Glutamatergic neuron (in vitro differentiated cells): ENCODE measurements at regions not wholly inside any gene's neighbourhood (a gene's known extent, or its start where the extent isn't known, plus 50 kb on each side); places are given as distances from the start of the nearest gene placed in this dataset.

Experiments
- DNase-seq: peaks from one replicate; pipeline ENCODE4 v3.0.0; 2022
- H3K27ac Mint-ChIP-seq: one replicate; pipeline ENCODE4 v1.8.0; 2020; ENCODE audit warnings: mild to moderate bottlenecking, mixed read lengths, inconsistent platforms; ENCODE audit not compliant: unreplicated experiment
- H3K27me3 Mint-ChIP-seq: one replicate; pipeline ENCODE4 v1.8.0; 2020; ENCODE audit warnings: mild to moderate bottlenecking, moderate library complexity, mixed read lengths, inconsistent platforms; ENCODE audit not compliant: unreplicated experiment
- H3K36me3 Mint-ChIP-seq: one replicate; pipeline ENCODE4 v1.8.0; 2020; ENCODE audit warnings: mild to moderate bottlenecking, mixed read lengths, inconsistent platforms; ENCODE audit not compliant: unreplicated experiment
- H3K4me1 Mint-ChIP-seq: one replicate; pipeline ENCODE4 v1.8.0; 2020; ENCODE audit warnings: mild to moderate bottlenecking, low read depth, mixed read lengths, inconsistent platforms; ENCODE audit not compliant: unreplicated experiment
- H3K4me3 Mint-ChIP-seq: one replicate; pipeline ENCODE4 v1.8.0; 2020; ENCODE audit warnings: mild to moderate bottlenecking, mixed read lengths, inconsistent platforms; ENCODE audit not compliant: unreplicated experiment
- H3K9me3 Mint-ChIP-seq: one replicate; pipeline ENCODE4 v1.8.0; 2020; ENCODE audit warnings: mild to moderate bottlenecking, moderate library complexity, mixed read lengths, inconsistent platforms; ENCODE audit not compliant: unreplicated experiment
- CTCF ChIP-seq: fragments of 200-600 bp; sonication (generic); IDR thresholded peaks from one replicate; pipeline ENCODE4 v1.5.0; 2021; ENCODE audit not compliant: partially characterized antibody, unreplicated experiment

- no peak overlapping the region for H3K4me3 Mint-ChIP-seq
- peaks cover 7% of the 10 kb centered on the region for H3K4me1 Mint-ChIP-seq
- peaks cover 4% of the 10 kb centered on the region for H3K9me3 Mint-ChIP-seq
- no peak for TF ChIP-seq CTCF
- no peaks in the 10 kb centered on the region for H3K27me3 Mint-ChIP-seq
- DNase-seq, result no peak
- H3K36me3 Mint-ChIP-seq, result no peaks in the 10 kb centered on the region
- H3K27ac Mint-ChIP-seq, result no peak overlapping the region
Measured at GRCh38 chr1:104406728-104407127, 657.0 kb downstream of the AMY1C start.

- DNase-seq, result no peak
- no peaks in the 10 kb centered on the region for H3K27me3 Mint-ChIP-seq
- peaks cover 1% of the 10 kb centered on the region for H3K9me3 Mint-ChIP-seq
Measured at GRCh38 chr1:104408268-104408667, 658.6 kb downstream of the AMY1C start.

GRCh38 chr1:104435255-104435654 lies 685.6 kb downstream of the AMY1C start:
- Mint-ChIP-seq H3K27ac (no peak overlapping the region), H3K4me3 (no peak overlapping the region), H3K9me3 (peaks cover 1% of the 10 kb centered on the region), H3K4me1 (no peaks in the 10 kb centered on the region), H3K36me3 (no peaks in the 10 kb centered on the region), H3K27me3 (no peaks in the 10 kb centered on the region)
- DNase-seq, result no peak
- TF ChIP-seq CTCF, result no peak

More at GRCh38 chr1:104408268-104408667, 658.6 kb downstream of the AMY1C start:
- Mint-ChIP-seq H3K27ac (no peak overlapping the region), H3K4me1 (peaks cover 1% of the 10 kb centered on the region), H3K4me3 (no peak overlapping the region), H3K36me3 (no peaks in the 10 kb centered on the region)
- TF ChIP-seq CTCF, result no peak

GRCh38 chr1:104440011-104440410 lies 690.3 kb downstream of the AMY1C start:
- Mint-ChIP-seq H3K4me3 (no peak overlapping the region), H3K4me1 (no peaks in the 10 kb centered on the region), H3K27ac (no peak overlapping the region), H3K36me3 (no peaks in the 10 kb centered on the region), H3K9me3 (peaks cover 2% of the 10 kb centered on the region), H3K27me3 (no peaks in the 10 kb centered on the region)
- no peak for TF ChIP-seq CTCF
- DNase-seq, result no peak

- TF ChIP-seq CTCF, result no peak
- Mint-ChIP-seq H3K9me3 (no peaks in the 10 kb centered on the region), H3K4me3 (no peak overlapping the region), H3K4me1 (no peaks in the 10 kb centered on the region), H3K27ac (no peak overlapping the region), H3K36me3 (no peaks in the 10 kb centered on the region), H3K27me3 (no peaks in the 10 kb centered on the region)
- DNase-seq, result no peak
Measured at GRCh38 chr1:104456724-104457123, 707.0 kb downstream of the AMY1C start.
